ENCODE measurements at regions not wholly inside any gene's neighbourhood (a gene's known extent, or its start where the extent isn't known, plus 50 kb on each side); places are given as distances from the start of the nearest gene placed in this dataset.
A peak's percentile ranks its signal among the peaks of the same experiment; 100 is the strongest.

GRCh38 chr4:157574606-157575005 lies 354.1 kb downstream of the GRIA2 start:
- DNase-seq (ENCODE audit: low read depth in 4 of 4, low spot score in 3 of 4): no peak

DNA sequence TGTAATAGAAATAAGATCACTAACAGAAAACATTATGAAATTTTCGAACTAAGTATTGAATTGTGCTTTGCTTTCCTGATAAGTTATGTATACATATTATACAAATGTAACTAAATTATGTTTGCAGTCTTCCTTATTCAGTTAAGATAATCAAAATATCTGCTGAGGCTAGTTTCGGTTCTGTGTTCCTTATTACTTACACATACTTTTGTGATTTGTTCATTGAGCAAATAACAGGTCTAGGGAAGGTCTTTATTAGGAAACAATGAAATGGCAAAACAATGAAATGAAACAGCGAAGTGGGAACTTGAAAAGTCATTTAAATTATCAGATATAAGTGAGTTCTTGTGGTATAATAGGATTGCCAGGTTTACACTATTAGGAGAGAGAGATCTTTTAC lies 352.4 kb downstream of the GRIA2 start:
- no peak for DNase-seq (ENCODE audit: low read depth in 4 of 4, low spot score in 3 of 4)

DNA sequence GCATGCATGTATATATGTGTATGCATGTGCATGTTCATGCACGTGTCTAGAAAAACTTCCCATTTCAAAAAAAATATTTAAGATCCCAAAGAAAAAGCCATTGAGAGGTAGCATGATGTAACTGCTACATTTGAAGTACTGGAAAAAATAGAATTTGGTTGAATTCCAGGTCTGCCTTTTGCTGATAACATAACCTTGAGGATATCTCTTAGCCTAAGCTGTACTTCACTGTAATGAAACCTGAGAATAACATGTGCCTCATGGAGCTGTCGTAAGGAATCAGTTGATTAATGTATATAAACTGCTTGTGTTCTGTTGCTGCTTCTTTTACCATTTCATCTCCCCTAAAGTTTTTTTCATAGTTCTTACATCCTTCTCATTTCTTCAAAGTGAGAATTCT lies 351.8 kb downstream of the GRIA2 start:
- no peak for DNase-seq (ENCODE audit: low read depth in 4 of 4, low spot score in 3 of 4)

GRCh38 chr4:157564771-157565170 lies 344.2 kb downstream of the GRIA2 start:
- no peak for DNase-seq (ENCODE audit: low read depth in 4 of 4, low spot score in 3 of 4)

DNA sequence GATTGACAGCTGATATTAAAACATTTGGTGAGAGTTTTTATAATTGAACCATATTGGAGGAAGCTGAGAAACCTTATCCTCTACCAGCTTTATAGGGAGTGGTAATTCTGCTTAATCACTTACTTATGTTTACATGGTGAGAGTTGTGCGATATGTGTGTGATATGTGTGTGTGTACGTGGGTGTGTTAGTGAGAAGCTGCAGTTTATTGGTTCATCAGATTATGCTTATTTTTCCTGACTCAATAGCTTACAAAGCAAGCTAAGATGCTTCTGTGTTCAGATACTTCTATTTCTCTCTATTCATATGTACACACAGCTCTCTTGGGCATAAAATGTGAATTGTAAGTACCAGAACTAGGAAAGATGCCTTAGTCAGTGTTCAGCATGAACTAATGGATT lies 343.7 kb downstream of the GRIA2 start:
- no peak for DNase-seq (ENCODE audit: low read depth in 4 of 4, low spot score in 3 of 4)

DNA sequence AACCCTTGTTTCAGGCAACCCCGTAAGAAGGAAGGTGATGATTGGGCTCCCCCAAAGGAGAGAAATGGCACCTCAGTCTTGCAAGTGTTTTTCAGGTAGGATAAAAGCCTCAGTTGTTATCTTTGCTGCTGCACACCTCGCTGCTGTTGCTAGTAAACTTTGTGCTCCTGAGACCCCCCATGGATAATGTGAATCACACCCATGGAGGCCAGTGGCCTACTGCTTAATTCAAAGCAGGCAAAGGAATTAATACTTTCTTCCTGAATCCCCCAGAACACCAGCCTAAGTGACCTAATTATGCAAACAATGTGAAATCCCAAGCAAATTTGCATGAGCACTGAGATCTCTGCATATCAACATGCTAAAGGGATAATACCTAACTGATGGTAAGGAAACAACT lies 337.5 kb downstream of the GRIA2 start:
- DNase-seq (ENCODE audit: low read depth in 4 of 4, low spot score in 3 of 4): no peak

- DNase-seq (ENCODE audit: low read depth in 4 of 4, low spot score in 3 of 4): no peak
These were observed 329.5 kb downstream of the GRIA2 start for GRCh38 chr4:157550028-157550427.

DNA sequence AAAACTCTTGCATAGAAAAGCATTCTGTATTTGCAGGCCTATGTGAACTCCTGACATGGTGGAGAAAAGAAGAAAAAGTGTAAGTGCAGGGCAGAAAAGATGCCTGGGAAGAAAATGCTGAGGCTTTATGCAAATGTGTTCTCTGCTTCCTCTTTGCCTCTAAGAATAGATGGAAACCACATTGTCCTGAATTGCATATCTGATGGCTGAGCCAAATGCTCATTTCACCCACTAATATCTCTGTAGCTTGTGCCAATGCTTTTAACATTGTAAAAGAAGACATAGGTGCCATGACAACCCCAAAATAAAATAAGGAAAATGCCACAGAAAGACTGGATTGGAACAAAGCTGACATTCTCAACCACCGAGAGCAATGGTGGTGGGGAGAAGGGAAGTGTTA lies 307.4 kb downstream of the GRIA2 start:
- no peak for DNase-seq (ENCODE audit: low read depth in 4 of 4, low spot score in 3 of 4)

DNA sequence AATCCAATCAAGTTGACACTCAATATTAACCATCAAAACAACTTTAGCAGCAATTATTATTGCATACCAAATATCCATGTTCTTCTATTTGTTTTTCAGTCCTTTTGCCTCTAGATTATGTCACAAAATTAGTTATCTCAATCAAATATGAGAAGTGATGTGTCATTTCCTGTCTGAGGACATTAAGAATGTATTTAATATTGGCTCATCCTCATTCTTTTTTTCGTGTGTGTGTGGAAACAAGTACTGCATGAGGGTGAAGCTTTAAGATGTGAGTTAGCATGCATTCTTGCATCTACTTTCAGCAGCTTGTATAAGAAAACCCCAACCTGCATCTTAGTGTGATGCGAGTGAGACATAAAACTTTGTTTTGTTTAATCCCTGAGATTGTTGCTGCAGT lies 301.4 kb downstream of the GRIA2 start:
- no peak for DNase-seq (ENCODE audit: low read depth in 4 of 4, low spot score in 3 of 4)

GRCh38 chr4:157514711-157515110 lies 294.2 kb downstream of the GRIA2 start:
- no peak for DNase-seq (ENCODE audit: low read depth in 4 of 4, low spot score in 3 of 4)

DNA sequence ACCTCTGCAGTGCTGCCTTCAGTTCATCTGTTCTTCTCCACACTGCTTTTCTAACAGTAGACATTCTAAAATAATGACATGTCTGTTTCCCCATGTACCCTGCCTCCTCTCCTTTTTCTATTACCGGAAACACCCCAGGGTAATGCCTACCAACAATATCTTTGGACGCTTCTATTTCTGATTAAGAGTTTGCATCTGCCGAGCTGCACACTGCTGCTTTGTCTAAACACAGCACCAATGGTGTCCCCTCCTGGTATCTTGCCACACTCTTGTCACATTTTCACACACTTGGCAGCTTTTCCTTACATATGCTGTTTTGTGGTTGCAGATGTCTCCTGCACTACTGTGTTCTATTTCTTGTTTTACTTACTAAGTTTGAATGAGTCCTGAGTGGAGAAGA lies 288.8 kb downstream of the GRIA2 start:
- no peak for DNase-seq (ENCODE audit: low read depth in 4 of 4, low spot score in 3 of 4)

GRCh38 chr4:157502656-157503055 lies 282.1 kb downstream of the GRIA2 start:
- no peak for DNase-seq (ENCODE audit: low read depth in 4 of 4, low spot score in 3 of 4)

DNA sequence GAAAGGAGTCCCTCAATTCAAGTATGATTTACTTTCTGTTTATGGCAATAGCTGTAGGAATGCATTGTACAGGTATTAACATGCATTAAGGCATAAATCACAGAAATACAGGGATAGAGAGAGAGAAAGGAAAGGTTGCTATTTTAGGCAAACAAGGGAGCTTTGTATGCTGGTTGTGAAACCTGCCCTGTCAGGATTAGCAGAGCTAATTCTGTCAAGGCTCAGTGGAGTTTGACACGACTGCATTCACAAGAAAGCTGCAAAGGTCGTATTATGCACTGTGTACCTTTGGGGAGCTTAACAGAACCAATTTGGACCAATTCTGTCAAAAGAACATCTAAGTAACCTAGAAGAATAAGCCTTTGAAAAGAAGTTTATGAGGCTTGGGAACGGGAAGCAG lies 239.3 kb downstream of the GRIA2 start:
- DNase-seq (ENCODE audit: low read depth in 4 of 4, low spot score in 3 of 4): peak in 3 of 4 donors; percentile 1 to 26 (median 8)

- DNase-seq (ENCODE audit: low read depth in 4 of 4, low spot score in 3 of 4): no peak
These were observed 226.7 kb downstream of the GRIA2 start for GRCh38 chr4:157447195-157447594.

DNA sequence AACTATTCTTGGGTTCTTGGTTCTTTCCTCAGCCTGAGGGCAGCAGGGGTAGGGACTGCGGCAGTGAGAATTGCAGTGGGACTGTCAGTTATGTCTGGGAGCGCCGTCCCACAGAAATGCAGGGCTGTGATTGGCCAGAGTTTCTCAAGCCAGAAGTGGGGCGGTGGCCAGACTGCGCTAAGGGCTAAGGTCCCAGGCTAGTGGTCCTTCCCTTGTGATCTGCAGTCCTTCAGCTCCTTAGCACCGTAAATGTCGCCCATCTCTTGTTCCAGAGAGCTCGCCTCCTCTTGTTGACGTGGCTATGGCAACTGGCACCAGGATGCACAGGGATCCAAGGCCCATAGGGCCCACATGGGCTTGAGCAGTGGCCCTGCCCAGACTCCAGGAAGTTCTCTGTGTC lies 223.5 kb downstream of the GRIA2 start:
- DNase-seq (ENCODE audit: low read depth in 4 of 4, low spot score in 3 of 4): no peak

GRCh38 chr4:157443537-157443936 lies 223.0 kb downstream of the GRIA2 start:
- no peak for DNase-seq (ENCODE audit: low read depth in 4 of 4, low spot score in 3 of 4)

DNA sequence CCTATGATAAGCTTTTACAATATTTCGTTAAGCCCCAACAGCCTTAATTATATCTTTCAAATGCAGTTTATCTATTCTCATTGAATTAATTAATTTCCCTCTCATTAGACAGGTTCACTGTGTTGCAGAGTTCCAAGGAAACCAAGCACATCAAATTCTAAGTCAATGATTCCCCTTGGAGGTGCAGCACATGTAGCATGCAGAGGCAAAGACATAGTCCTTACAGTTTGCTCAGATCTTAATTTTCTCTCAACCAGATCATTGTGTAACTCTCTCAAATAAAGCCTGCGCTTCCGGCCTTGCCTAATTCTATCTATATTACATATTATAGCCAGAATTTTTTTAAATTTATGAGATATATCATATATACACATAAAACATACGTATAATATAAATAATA lies 205.4 kb downstream of the GRIA2 start:
- no peak for DNase-seq (ENCODE audit: low read depth in 4 of 4, low spot score in 3 of 4)

DNA sequence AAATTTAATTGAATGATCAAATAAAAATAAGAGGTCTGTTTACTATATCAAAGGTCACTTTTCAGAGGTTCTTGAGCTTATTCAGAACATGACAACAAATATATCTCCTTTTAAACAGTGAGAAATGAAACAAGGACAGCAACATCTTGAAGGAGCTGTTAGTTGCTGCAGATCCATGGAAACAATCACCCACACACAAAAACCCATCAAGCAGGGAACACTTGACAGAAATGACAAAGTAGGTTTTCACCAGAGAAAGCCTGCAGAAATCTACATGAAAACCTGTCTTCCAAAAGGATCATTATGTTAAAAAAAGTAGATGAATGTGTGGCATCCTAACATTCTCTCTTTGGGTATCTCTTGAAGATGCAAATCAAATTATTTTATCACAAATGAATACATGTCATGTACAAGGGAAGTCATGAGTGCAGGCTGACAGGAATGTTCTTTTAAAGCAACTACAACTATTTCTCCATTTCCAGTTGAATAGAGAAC lies 203.0 kb downstream of the GRIA2 start:
- no peak for DNase-seq (ENCODE audit: low read depth in 4 of 4, low spot score in 3 of 4)

- DNase-seq (ENCODE audit: low read depth in 4 of 4, low spot score in 3 of 4): peak in 1 of 4 donors; percentile 2
These were observed 200.8 kb downstream of the GRIA2 start for GRCh38 chr4:157421365-157421764.
